ENCODE measurements at regions not wholly inside any gene's neighbourhood (a gene's known extent, or its start where the extent isn't known, plus 50 kb on each side); places are given as distances from the start of the nearest gene placed in this dataset.
A peak's percentile ranks its signal among the peaks of the same experiment; 100 is the strongest.

- Histone ChIP-seq H3K27ac (ENCODE audit: low read depth, low read length) (no peak overlapping the region), H3K4me2 (ENCODE audit: low read length) (no peak overlapping the region), H3K36me3 (ENCODE audit: insufficient read depth, low read length) (no peaks in the 10 kb centered on the region), H3K79me2 (ENCODE audit: insufficient read depth, low read length) (no peaks in the 10 kb centered on the region), H2AFZ (ENCODE audit: low read depth, low read length) (no peak overlapping the region), H3K4me3 (ENCODE audit: insufficient read depth, low read depth, low read length) (no peak overlapping the region), H3K4me1 (ENCODE audit: insufficient read depth, low read length) (peaks cover 2% of the 10 kb centered on the region), H3K27me3 (ENCODE audit: insufficient read depth, low read length) (no peaks in the 10 kb centered on the region), H3K9ac (ENCODE audit: low read length) (no peak overlapping the region), H3K9me3 (ENCODE audit: insufficient read depth, low read depth, low read length) (no peaks in the 10 kb centered on the region), H4K20me1 (ENCODE audit: insufficient read depth, low read length) (no peaks in the 10 kb centered on the region)
- H3K4me1 Mint-ChIP-seq (ENCODE audit: low read depth, unreplicated experiment), result no peaks in the 10 kb centered on the region
- no peak for TF ChIP-seq CTCF (IDR thresholded peaks at IDR 0.05; ENCODE audit: insufficient read depth, low read depth, low read length)
- TF ChIP-seq EZH2 (IDR thresholded peaks at IDR 0.05; ENCODE audit: insufficient read depth, low read length), result no peak
- no peak overlapping the region for H3K4me3 Mint-ChIP-seq (ENCODE audit: unreplicated experiment)
- H3K27ac Mint-ChIP-seq (ENCODE audit: unreplicated experiment), result no peak overlapping the region
- no peaks in the 10 kb centered on the region for H3K27me3 Mint-ChIP-seq (ENCODE audit: low read depth, unreplicated experiment)
- no peaks in the 10 kb centered on the region for H3K36me3 Mint-ChIP-seq (ENCODE audit: low read depth, unreplicated experiment)
- FAIRE-seq (no peak), DNase-seq (ENCODE audit: low read depth) (no peak)
- no peaks in the 10 kb centered on the region for H3K9me3 Mint-ChIP-seq (ENCODE audit: unreplicated experiment)
These were observed 216.3 kb downstream of the SLC6A15 start for GRCh38 chr12:84696281-84696680.

GRCh38 chr12:84694116-84694515 lies 218.5 kb downstream of the SLC6A15 start:
- H3K36me3 ChIP-seq (ENCODE audit: insufficient read depth, low read length), result no peaks in the 10 kb centered on the region
- FAIRE-seq (no peak), DNase-seq (ENCODE audit: low read depth) (peak; percentile 68)
- H3K9me3 Mint-ChIP-seq (ENCODE audit: unreplicated experiment), result no peaks in the 10 kb centered on the region
- H3K4me1 ChIP-seq (ENCODE audit: insufficient read depth, low read length), result peaks cover 2% of the 10 kb centered on the region
- H3K4me1 Mint-ChIP-seq (ENCODE audit: low read depth, unreplicated experiment), result no peaks in the 10 kb centered on the region
- H3K4me3 ChIP-seq (ENCODE audit: insufficient read depth, low read depth, low read length), result no peak overlapping the region
- H3K27ac Mint-ChIP-seq (ENCODE audit: unreplicated experiment), result no peak overlapping the region
- H3K27me3 ChIP-seq (ENCODE audit: insufficient read depth, low read length), result no peaks in the 10 kb centered on the region
- H3K36me3 Mint-ChIP-seq (ENCODE audit: low read depth, unreplicated experiment), result no peaks in the 10 kb centered on the region
- no peak overlapping the region for H2AFZ ChIP-seq (ENCODE audit: low read depth, low read length)
- no peak overlapping the region for H3K4me3 Mint-ChIP-seq (ENCODE audit: unreplicated experiment)
- no peak overlapping the region for H3K4me2 ChIP-seq (ENCODE audit: low read length)
- no peak overlapping the region for H3K9ac ChIP-seq (ENCODE audit: low read length)
- H3K9me3 ChIP-seq (ENCODE audit: insufficient read depth, low read depth, low read length), result no peaks in the 10 kb centered on the region
- no peaks in the 10 kb centered on the region for H3K27me3 Mint-ChIP-seq (ENCODE audit: low read depth, unreplicated experiment)
- TF ChIP-seq CTCF (IDR thresholded peaks at IDR 0.05; ENCODE audit: insufficient read depth, low read depth, low read length) (no peak), EZH2 (IDR thresholded peaks at IDR 0.05; ENCODE audit: insufficient read depth, low read length) (no peak)
- H4K20me1 ChIP-seq (ENCODE audit: insufficient read depth, low read length), result no peaks in the 10 kb centered on the region
- no peak overlapping the region for H3K27ac ChIP-seq (ENCODE audit: low read depth, low read length)
- H3K79me2 ChIP-seq (ENCODE audit: insufficient read depth, low read length), result no peaks in the 10 kb centered on the region

- no peak overlapping the region for H3K4me2 ChIP-seq (ENCODE audit: low read length)
- no peaks in the 10 kb centered on the region for H3K9me3 ChIP-seq (ENCODE audit: insufficient read depth, low read depth, low read length)
- Mint-ChIP-seq H3K27ac (ENCODE audit: unreplicated experiment) (no peak overlapping the region), H3K36me3 (ENCODE audit: low read depth, unreplicated experiment) (no peaks in the 10 kb centered on the region), H3K4me3 (ENCODE audit: unreplicated experiment) (no peak overlapping the region), H3K4me1 (ENCODE audit: low read depth, unreplicated experiment) (no peaks in the 10 kb centered on the region), H3K9me3 (ENCODE audit: unreplicated experiment) (no peaks in the 10 kb centered on the region), H3K27me3 (ENCODE audit: low read depth, unreplicated experiment) (no peaks in the 10 kb centered on the region)
- H3K36me3 ChIP-seq (ENCODE audit: insufficient read depth, low read length), result no peaks in the 10 kb centered on the region
- peaks cover 2% of the 10 kb centered on the region for H3K4me1 ChIP-seq (ENCODE audit: insufficient read depth, low read length)
- FAIRE-seq (no peak), DNase-seq (ENCODE audit: low read depth) (no peak)
- no peak overlapping the region for H3K27ac ChIP-seq (ENCODE audit: low read depth, low read length)
- TF ChIP-seq EZH2 (IDR thresholded peaks at IDR 0.05; ENCODE audit: insufficient read depth, low read length) (no peak), CTCF (IDR thresholded peaks at IDR 0.05; ENCODE audit: insufficient read depth, low read depth, low read length) (no peak)
- H3K79me2 ChIP-seq (ENCODE audit: insufficient read depth, low read length), result no peaks in the 10 kb centered on the region
- H3K27me3 ChIP-seq (ENCODE audit: insufficient read depth, low read length), result no peaks in the 10 kb centered on the region
- no peak overlapping the region for H2AFZ ChIP-seq (ENCODE audit: low read depth, low read length)
- H4K20me1 ChIP-seq (ENCODE audit: insufficient read depth, low read length), result no peaks in the 10 kb centered on the region
- no peak overlapping the region for H3K9ac ChIP-seq (ENCODE audit: low read length)
- no peak overlapping the region for H3K4me3 ChIP-seq (ENCODE audit: insufficient read depth, low read depth, low read length)
These were observed 220.5 kb downstream of the SLC6A15 start for GRCh38 chr12:84692071-84692470.

Data from astrocyte (in vitro differentiated cells and primary cell).